H1 (cell line): ENCODE measurements at regions not wholly inside any gene's neighbourhood (a gene's known extent, or its start where the extent isn't known, plus 50 kb on each side); places are given as distances from the start of the nearest gene placed in this dataset.

ENCODE experiments used
- CTCF ChIA-PET: fragments of 300-600 bp; sonication (Branson Sonifier 250); formaldehyde crosslinking; loops from one replicate; lab custom pipeline; 2021; ENCODE audit not compliant: partially characterized antibody; lab: Charles Lee
- POLR2A ChIA-PET: fragments of 300-600 bp; sonication (Branson Sonifier 250); formaldehyde crosslinking; loops from one replicate; lab custom pipeline; 2021; ENCODE audit warnings: inconsistent platforms; ENCODE audit not compliant: partially characterized antibody; lab: Charles Lee
- DNase-seq, 2 experiments: peaks; one replicate each; pipeline versions ENCODE4 v3.0.0 to v3.0.0-alpha.2; 2010 to 2022; ENCODE audit warnings: low spot score in 2 of 2, low read depth in 1 of 2, mixed read lengths in 1 of 2
- FAIRE-seq: peaks from 2 replicates; lab custom pipeline; 2011; peaks lifted over from hg19 to GRCh38; lab: Jason Lieb, UNC
- H2AFZ ChIP-seq: 2 replicates; pipeline ENCODE4 v1.8.1; 2012; ENCODE audit warnings: low read length, inconsistent platforms
- H2AK5ac ChIP-seq: 2 replicates; pipeline ENCODE4 v1.6.1; 2013; ENCODE audit warnings: low read depth, low read length
- H2BK120ac ChIP-seq: replicated peaks from 2 replicates; pipeline ENCODE3; 2013; ENCODE audit warnings: low read depth, low read length, inconsistent platforms
- H2BK12ac ChIP-seq: 2 replicates; pipeline ENCODE4 v1.6.1; 2013; ENCODE audit warnings: low read depth, low read length
- H2BK15ac ChIP-seq: 2 replicates; pipeline ENCODE4 v1.6.1; 2013; ENCODE audit warnings: low read length
- H2BK20ac ChIP-seq: 2 replicates; pipeline ENCODE4 v1.6.1; 2013; ENCODE audit warnings: low read length
- H2BK5ac ChIP-seq: 2 replicates; pipeline ENCODE4 v1.6.1; 2013; ENCODE audit warnings: low read depth, low read length
- H3K14ac ChIP-seq: 2 replicates; pipeline ENCODE4 v1.6.1; 2013; ENCODE audit warnings: inconsistent platforms; ENCODE audit not compliant: insufficient read length
- H3K18ac ChIP-seq: 2 replicates; pipeline ENCODE4 v1.6.1; 2013; ENCODE audit warnings: low read length; ENCODE audit errors: extremely low read depth
- H3K23ac ChIP-seq: 2 replicates; pipeline ENCODE4 v1.6.1; 2013; ENCODE audit warnings: inconsistent platforms; ENCODE audit not compliant: insufficient read length
- H3K23me2 ChIP-seq: 2 replicates; pipeline ENCODE4 v1.6.1; 2013; ENCODE audit warnings: low read depth, low read length
- H3K27ac ChIP-seq: 2 replicates; pipeline ENCODE4 v1.6.1; 2011; ENCODE audit warnings: low read depth, low read length, inconsistent platforms
- H3K27me3 ChIP-seq, 4 experiments: replicated peaks in 1 of 4; 1 replicate in 1 of 4; 2 replicates in 3 of 4; pipeline versions ENCODE4 v1.6.1 to v1.8.1; 2011 to 2013; ENCODE audit warnings: low read length in 3 of 4, mild to moderate bottlenecking in 3 of 4, inconsistent platforms in 2 of 4, mixed read lengths in 2 of 4, moderate library complexity in 1 of 4; ENCODE audit not compliant: control insufficient read depth in 3 of 4, insufficient read depth in 3 of 4; ENCODE audit errors: extremely low read depth in 1 of 4
- H3K36me3 ChIP-seq, 4 experiments: 2 replicates each; pipeline versions ENCODE4 v1.6.1 to v1.8.1; 2011 to 2013; ENCODE audit warnings: mild to moderate bottlenecking in 4 of 4, low read length in 3 of 4, moderate library complexity in 2 of 4, control low read depth in 1 of 4, inconsistent platforms in 1 of 4; ENCODE audit not compliant: insufficient read depth in 4 of 4, control insufficient read depth in 2 of 4
- H3K4ac ChIP-seq: replicated peaks from 2 replicates; pipeline ENCODE3; 2013; ENCODE audit warnings: low read length, low read depth, mixed read lengths, inconsistent platforms; ENCODE audit not compliant: insufficient read length
- H3K4me1 ChIP-seq, 4 experiments: replicated peaks in 1 of 4; 1 replicate in 1 of 4; 2 replicates in 3 of 4; pipeline versions ENCODE4 v1.6.1 to v1.8.1; 2011 to 2013; ENCODE audit warnings: low read length in 3 of 4, inconsistent platforms in 2 of 4, mixed read lengths in 1 of 4; ENCODE audit not compliant: insufficient read depth in 4 of 4, control insufficient read depth in 3 of 4
- H3K4me2 ChIP-seq, 2 experiments: 2 replicates each; pipeline versions ENCODE4 v1.6.1 to v1.8.1; 2011 to 2013; ENCODE audit warnings: low read depth in 2 of 2, low read length in 2 of 2, control low read depth in 1 of 2, inconsistent platforms in 1 of 2, mild to moderate bottlenecking in 1 of 2; ENCODE audit not compliant: insufficient read depth in 1 of 2
- H3K4me3 ChIP-seq, 4 experiments: fragments of 200-600, 300-600 bp in 1 of 4; sonication (generic), shearing (Covaris generic), sonication (Bioruptor Twin) in 1 of 4; 2 replicates each; pipeline versions ENCODE4 v1.5.1 to v1.8.1; 2011 to 2016; ENCODE audit warnings: low read length in 4 of 4, low read depth in 3 of 4, control low read depth in 2 of 4, inconsistent platforms in 2 of 4, mild to moderate bottlenecking in 2 of 4, mixed read lengths in 1 of 4, moderate library complexity in 1 of 4; ENCODE audit not compliant: insufficient read depth in 2 of 4; ENCODE audit errors: extremely low read depth in 1 of 4
- H3K56ac ChIP-seq: replicated peaks from 2 replicates; pipeline ENCODE3; 2013; ENCODE audit warnings: low read depth, mild to moderate bottlenecking, mixed read lengths, low read length, inconsistent platforms; ENCODE audit not compliant: insufficient read length
- H3K79me1 ChIP-seq: 2 replicates; pipeline ENCODE4 v1.6.1; 2013; ENCODE audit warnings: low read depth, low read length, control low read depth
- H3K79me2 ChIP-seq, 2 experiments: 2 replicates each; pipeline versions ENCODE4 v1.6.1 to v1.8.1; 2012 to 2013; ENCODE audit warnings: low read length in 2 of 2, mild to moderate bottlenecking in 2 of 2, inconsistent platforms in 1 of 2; ENCODE audit not compliant: insufficient read depth in 2 of 2, control insufficient read depth in 1 of 2
- H3K9ac ChIP-seq, 4 experiments: replicated peaks in 1 of 4; 1 replicate in 1 of 4; 2 replicates in 3 of 4; pipeline versions ENCODE4 v1.6.1 to v1.8.1; 2011 to 2013; ENCODE audit warnings: low read depth in 3 of 4, low read length in 3 of 4, control low read depth in 2 of 4, mild to moderate bottlenecking in 2 of 4, moderate library complexity in 2 of 4, inconsistent platforms in 1 of 4; ENCODE audit errors: extremely low read depth in 1 of 4
- H3K9me3 ChIP-seq, 2 experiments: 2 replicates each; pipeline versions ENCODE4 v1.6.1 to v1.8.1; 2012 to 2013; ENCODE audit warnings: mild to moderate bottlenecking in 2 of 2, moderate library complexity in 2 of 2, control low read depth in 1 of 2, inconsistent platforms in 1 of 2, low read depth in 1 of 2, low read length in 1 of 2, mixed read lengths in 1 of 2; ENCODE audit not compliant: insufficient read depth in 2 of 2
- H4K20me1 ChIP-seq, 2 experiments: replicated peaks in 1 of 2; 2 replicates each; pipeline versions ENCODE3 to v1.8.1; 2011 to 2013; ENCODE audit warnings: inconsistent platforms in 2 of 2, low read length in 2 of 2, mild to moderate bottlenecking in 1 of 2; ENCODE audit not compliant: insufficient read depth in 2 of 2, control insufficient read depth in 1 of 2
- H4K5ac ChIP-seq: 2 replicates; pipeline ENCODE4 v1.6.1; 2013; ENCODE audit warnings: low read length, low read depth, mixed read lengths, inconsistent platforms; ENCODE audit not compliant: insufficient read length
- H4K8ac ChIP-seq: 2 replicates; pipeline ENCODE4 v1.8.0; 2013; ENCODE audit warnings: mild to moderate bottlenecking, moderate library complexity, low read length, inconsistent platforms; ENCODE audit not compliant: insufficient read depth; ENCODE audit errors: extremely low read depth
- H4K91ac ChIP-seq: replicated peaks from 2 replicates; pipeline ENCODE3; 2013; ENCODE audit warnings: low read length, mixed read lengths, inconsistent platforms; ENCODE audit not compliant: insufficient read length
- BACH1 ChIP-seq: IDR thresholded peaks from 2 replicates; pipeline ENCODE4 v1.6.1; 2012; ENCODE audit warnings: low read length, improper control_type of control experiment
- CTBP2 ChIP-seq: IDR thresholded peaks from 2 replicates; pipeline ENCODE4 v1.7.0; 2011; ENCODE audit warnings: borderline replicate concordance, mild to moderate bottlenecking, moderate library complexity, mixed read lengths, low read length; ENCODE audit not compliant: insufficient read depth, insufficient read length
- HDAC2 ChIP-seq, 2 experiments: fragments of 300-600 bp in 1 of 2; sonication (generic) in 1 of 2; IDR thresholded peaks; 2 replicates each; pipeline ENCODE4 v1.6.1; 2011 to 2012; ENCODE audit warnings: low read depth in 2 of 2, low read length in 2 of 2, mild to moderate bottlenecking in 2 of 2, moderate library complexity in 2 of 2, borderline replicate concordance in 1 of 2, inconsistent platforms in 1 of 2
- TBP ChIP-seq: IDR thresholded peaks from 2 replicates; pipeline ENCODE4 v1.6.1; 2011; ENCODE audit warnings: low read depth, low read length, improper control_type of control experiment
- YY1 ChIP-seq: IDR thresholded peaks from 2 replicates; pipeline ENCODE4 v1.6.1; 2011; ENCODE audit warnings: low read depth, mild to moderate bottlenecking, low read length
- WGBS, 2 experiments: shearing (Covaris generic) in 1 of 2; methylation state at CpG; one replicate each; pipeline versions ENCODE4 v1.1.6 to v1.1.7; 2013 to 2015; ENCODE audit warnings: low lambda C conversion rate in 2 of 2, mixed read lengths in 2 of 2, inconsistent platforms in 1 of 2, low coverage in 1 of 2, missing lambda C conversion rate in 1 of 2; ENCODE audit not compliant: insufficient replicate concordance in 2 of 2, insufficient coverage in 1 of 2, insufficient read length in 1 of 2; ENCODE audit errors: extremely low coverage in 1 of 2, missing lambda C conversion rate in 1 of 2; 5-methylcytosine and 5-hydroxymethylcytosine counted together

GRCh38 chr10:110358869-110359629 is 54.3 kb upstream of the SMNDC1 start:
- DNase-seq (no peak), FAIRE-seq (no peak)
- Histone ChIP-seq H4K20me1 (no peaks in the 10 kb centered on the region), H3K18ac (peak overlapping the region; percentile 5; the same call in 1 of the 2 replicates), H2BK120ac (no peak overlapping the region), H3K4ac (no peak overlapping the region), H3K4me1 (peaks cover under 1 to 6% (median 3%) of the 10 kb centered on the region in 4 experiments; a peak in 6 of 7 replicates), H4K8ac (no peak overlapping the region), H2BK15ac (no peak overlapping the region; the same call in 1 of the 2 replicates), H4K91ac (no peak overlapping the region), H3K9ac (no peak overlapping the region), H3K23me2 (no peaks in the 10 kb centered on the region), H2AFZ (no peak overlapping the region), H3K56ac (no peak overlapping the region), H2BK12ac (no peak overlapping the region; the same call in 1 of the 2 replicates), H4K5ac (no peak overlapping the region), H3K79me1 (no peaks in the 10 kb centered on the region), H3K14ac (no peak overlapping the region), H3K4me3 (no peak overlapping the region), H3K36me3 (no peaks in the 10 kb centered on the region), H3K79me2 (no peaks in the 10 kb centered on the region), H2BK20ac (no peak overlapping the region), H3K23ac (no peak overlapping the region), H2BK5ac (peak overlapping the region; percentile 10; the same call in 1 of the 2 replicates), H3K27ac (no peak overlapping the region), H3K4me2 (0 out of 4 replicates have a peak overlapping the region, but pooled peaks of 1 of the 2 experiments have one; percentile 36), H2AK5ac (no peak overlapping the region), H3K9me3 (no peaks in the 10 kb centered on the region), H3K27me3 (no peaks in the 10 kb centered on the region)
- ChIA-PET POLR2A (interaction anchor here (0.9 kb wide), 1 partner anchor 207 kb away, joined by 4 read pairs; no protein-coding TSS in a partner anchor), CTCF (interaction anchor here (0.6 to 1.7 kb wide), 9 partner anchors 8 to 1918 kb away, joined by 3 to 7 read pairs (median 3); no protein-coding TSS in a partner anchor)
- 73% methylated on average over 7 of the region's 7 CpGs; no CpG with 5 or more reads in 1 of the 2 experiments for WGBS, 2 experiments
- TF ChIP-seq TBP: no peak
- no peak for TF ChIP-seq HDAC2 (IDR thresholded peaks at IDR 0.05; ENCODE audit: borderline replicate concordance in 1 of 2, low read depth in 2 of 2, low read length in 2 of 2)
- 0 out of 2 replicates have a peak, but pooled peaks have one; percentile 45 for TF ChIP-seq YY1
- TF ChIP-seq BACH1: no peak
- TF ChIP-seq CTBP2: no peak
